ENCODE measurements at regions not wholly inside any gene's neighbourhood (a gene's known extent, or its start where the extent isn't known, plus 50 kb on each side); places are given as distances from the start of the nearest gene placed in this dataset.
A peak's percentile ranks its signal among the peaks of the same experiment; 100 is the strongest.

DNA sequence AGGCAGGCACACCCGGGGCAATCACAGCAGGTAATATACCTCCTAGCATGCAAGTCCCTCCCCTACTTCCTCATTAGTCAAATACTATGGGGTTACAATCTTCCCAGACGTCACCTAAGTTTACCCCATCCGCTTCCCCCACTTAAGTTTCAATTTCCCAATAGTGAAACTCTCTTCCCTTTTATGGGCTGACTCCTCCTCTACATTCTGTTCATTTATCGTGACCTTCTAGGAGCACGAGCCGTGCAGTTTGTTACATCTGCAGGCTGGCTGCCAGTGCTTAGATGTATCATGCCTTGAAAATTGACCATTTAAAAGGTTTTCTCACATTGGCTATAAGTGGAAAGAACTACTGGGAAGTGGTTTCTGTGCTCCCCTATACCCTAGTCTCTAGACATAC is 1357.8 kb upstream of the CRIM1 start:
- ATAC-seq = no peak
- DNase-seq = peak; percentile 9
- intact Hi-C loops (cut with DNase I) = no loop called here

DNA sequence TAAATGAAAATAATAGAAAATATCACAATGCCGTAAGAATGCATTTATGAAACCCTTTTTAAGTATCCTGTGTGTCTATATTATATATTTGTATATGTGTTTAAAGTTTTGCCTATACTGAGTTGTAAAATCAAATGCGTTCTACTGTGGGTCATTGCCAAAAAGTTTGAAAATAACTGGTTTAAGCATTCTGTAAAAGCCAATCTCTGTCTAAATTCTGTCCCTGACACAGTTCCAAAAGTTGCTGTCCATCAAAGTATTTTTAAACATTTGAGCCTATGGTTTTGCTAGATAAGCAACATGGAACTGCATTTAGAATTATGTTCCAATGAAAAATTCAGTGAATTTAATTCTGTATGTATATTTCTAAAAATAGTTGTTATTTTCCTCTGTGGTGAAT is 1360.4 kb upstream of the CRIM1 start:
- ATAC-seq (no peak), DNase-seq (no peak)
- intact Hi-C loops (cut with DNase I) = no loop called here

DNA sequence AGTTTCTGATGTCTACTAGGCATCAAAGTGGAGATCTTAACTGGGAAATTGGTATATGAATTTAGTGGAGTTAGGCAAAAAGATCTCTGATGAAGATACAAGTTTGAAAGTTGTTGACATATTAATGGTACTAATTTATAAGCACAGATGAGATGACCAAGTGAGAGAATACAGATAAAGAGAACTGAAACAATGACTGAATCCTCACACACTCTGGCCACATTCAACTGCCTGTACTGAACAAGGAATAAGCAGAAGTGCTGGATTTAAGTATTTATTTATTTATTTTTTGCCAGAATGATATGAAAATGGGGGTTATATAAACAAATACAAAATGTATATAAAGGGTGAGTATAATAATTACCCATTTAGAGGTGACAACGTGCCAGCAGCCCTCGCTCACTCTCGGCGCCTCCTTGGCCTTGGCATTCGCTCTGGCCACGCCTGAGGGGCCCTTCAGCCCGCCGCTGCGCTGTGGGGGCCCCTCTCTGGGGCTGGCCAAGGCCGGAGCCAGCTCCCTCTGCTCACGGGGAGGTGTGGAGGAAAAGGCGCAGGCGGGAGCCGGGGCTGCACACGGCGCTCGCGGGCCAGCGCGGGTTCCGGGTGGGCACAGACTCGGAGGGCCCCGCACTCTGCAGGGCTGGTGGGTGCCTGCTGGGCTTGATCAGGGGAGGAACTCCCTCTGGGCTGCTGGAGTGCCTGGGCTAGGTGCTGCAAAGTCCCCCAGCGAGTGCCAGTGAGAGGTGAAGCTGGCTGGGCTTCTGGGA is 1363.9 kb upstream of the CRIM1 start:
- intact Hi-C loops (cut with DNase I) = no loop called here
- DNase-seq = no peak
- ATAC-seq = no peak

DNA sequence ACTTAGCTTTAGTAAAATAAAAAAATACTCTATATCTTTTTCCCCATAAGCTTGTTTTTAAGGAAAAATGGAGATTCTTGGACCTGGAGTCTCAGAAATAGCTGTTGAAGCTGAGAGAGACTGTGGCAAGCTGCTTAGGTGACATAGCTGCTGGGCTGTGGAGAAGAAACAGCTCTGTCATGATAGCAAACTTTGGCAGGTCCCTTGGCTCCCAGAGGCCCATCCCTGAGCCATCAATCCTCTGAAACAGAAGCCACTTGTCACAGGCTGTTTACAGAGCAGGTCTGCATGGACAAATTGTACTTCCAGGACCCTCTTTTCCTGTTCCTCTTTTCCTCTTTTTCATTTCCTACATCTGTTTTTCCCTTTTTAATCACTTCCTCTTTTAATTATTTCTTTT is 1370.1 kb upstream of the CRIM1 start:
- intact Hi-C loops (cut with DNase I) = no loop called here
- ATAC-seq = no peak
- no peak for DNase-seq

DNA sequence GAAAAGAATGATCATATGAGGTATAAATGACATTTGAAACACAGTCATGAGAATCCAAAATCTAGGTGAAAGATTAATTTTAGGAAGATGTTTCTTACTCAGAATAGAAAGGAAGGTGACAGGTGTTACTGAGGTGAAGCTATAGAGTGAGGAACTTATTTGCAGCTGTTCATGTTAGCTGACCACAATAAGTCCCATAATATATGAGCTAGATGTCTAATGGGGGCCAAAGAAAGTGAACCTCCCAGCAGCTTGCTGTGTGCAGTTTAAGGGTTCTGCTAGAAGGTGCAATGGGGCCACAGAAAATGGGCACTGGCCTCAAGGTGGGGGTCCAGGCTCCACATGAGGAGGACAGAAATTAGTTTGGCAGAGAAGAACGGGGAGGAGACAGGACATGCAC is 1374.9 kb upstream of the CRIM1 start:
- ATAC-seq = no peak
- intact Hi-C loops (cut with DNase I) = no loop called here
- DNase-seq = no peak

- intact Hi-C loops (cut with DNase I) = no loop called here
- ATAC-seq = no peak
- DNase-seq = no peak
Observed at GRCh38 chr2:34979148-34979547, 1376.4 kb upstream of the CRIM1 start.

DNA sequence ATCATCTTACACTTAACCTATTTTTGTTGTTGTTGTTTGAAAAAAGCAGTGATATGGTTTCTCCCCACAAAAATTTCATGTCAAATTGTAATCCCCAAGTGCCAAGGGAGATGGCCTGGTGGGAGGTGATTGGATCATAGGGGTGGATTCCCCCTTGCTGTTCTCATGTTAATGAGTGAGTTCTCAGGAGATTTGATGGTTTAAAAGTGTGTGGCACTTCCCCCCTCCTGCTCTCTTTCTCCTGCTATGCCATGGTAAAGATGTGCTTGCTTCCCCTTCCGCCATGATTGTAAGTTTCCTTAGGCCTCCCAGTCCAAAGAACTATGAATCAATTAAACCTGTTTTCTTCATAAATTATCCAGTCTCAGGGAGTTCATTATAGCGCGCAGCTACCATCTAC is 1362.7 kb upstream of the FAM98A start:
- intact Hi-C loops (cut with DNase I) = no loop called here
- DNase-seq (no peak), ATAC-seq (no peak)

DNA sequence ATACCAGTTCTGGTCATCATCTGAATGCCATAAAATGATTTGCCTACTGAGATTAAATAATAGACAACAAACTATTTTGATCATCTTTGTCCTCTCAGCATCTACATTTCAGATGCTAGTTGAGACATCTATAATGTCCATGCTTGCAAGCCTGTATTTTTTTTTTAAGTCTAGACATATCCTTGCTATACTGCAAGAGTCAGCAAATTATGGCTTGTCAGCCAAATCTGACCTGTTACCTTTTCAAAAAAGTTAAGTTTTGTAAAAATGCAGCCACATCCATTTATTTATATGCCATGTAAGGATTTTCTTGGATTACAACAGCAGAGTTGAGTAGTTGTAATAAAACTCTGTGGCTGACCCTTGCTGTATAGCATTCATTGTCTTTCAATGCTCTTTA is 1355.7 kb upstream of the FAM98A start:
- no peak for ATAC-seq
- DNase-seq = no peak
- intact Hi-C loops (cut with DNase I) = no loop called here

- intact Hi-C loops (cut with DNase I) = no loop called here
- ATAC-seq (no peak), DNase-seq (no peak)
Observed at GRCh38 chr2:34950797-34951196, 1351.7 kb upstream of the FAM98A start.

GRCh38 chr2:34949316-34949715 is 1350.2 kb upstream of the FAM98A start:
- ATAC-seq = no peak

GRCh38 chr2:34936089-34936488 is 1337.0 kb upstream of the FAM98A start:
- intact Hi-C loops (cut with DNase I) = no loop called here
- ATAC-seq (no peak), DNase-seq (no peak)

More at GRCh38 chr2:34949316-34949715, 1350.2 kb upstream of the FAM98A start:
- DNase-seq = no peak
- intact Hi-C loops (cut with DNase I) = no loop called here

DNA sequence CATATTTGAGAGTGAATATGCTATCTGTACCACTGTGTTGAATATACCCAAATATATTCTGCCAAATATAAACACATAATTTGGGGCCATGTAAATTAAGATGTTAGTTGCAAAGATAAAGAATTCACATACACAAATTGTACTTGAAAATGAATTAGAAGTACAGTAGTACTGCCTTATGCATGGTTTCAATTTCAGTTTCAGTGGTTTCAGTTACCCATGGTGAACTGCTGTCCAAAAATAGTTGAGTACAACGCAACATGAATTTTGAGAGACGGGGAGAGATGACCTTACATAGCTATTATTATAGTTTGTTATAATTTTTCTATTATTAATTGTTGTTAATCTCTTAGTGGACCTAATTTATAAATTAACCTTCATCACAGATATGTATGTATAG is 1313.0 kb upstream of the FAM98A start:
- ATAC-seq (no peak), DNase-seq (no peak)
- intact Hi-C loops (cut with DNase I) = no loop called here

- no peak for ATAC-seq
- intact Hi-C loops (cut with DNase I) = no loop called here
- DNase-seq = no peak
Observed at GRCh38 chr2:34909992-34910705, 1311.0 kb upstream of the FAM98A start.

DNA sequence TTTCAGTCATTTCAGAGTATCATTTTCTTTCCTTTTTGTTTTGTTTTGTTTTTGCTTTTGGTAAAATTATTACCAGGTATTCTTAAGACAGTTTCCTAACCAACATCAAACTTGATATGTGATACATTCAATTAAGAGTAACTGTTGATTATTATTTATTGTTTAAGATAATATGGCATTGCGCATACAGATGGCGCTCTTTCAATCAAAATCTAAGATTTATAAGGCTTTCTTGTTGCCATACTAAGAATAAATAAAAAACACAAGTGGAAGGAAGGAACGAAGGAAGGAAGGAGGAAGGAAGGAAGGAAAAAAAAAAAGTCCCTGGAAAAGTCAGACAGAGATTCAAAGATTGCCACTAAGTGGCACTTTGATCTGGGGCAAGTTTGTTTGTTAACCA is 1308.7 kb upstream of the FAM98A start:
- intact Hi-C loops (cut with DNase I) = no loop called here
- DNase-seq = no peak
- ATAC-seq = no peak

GRCh38 chr2:34901739-34902138 is 1302.6 kb upstream of the FAM98A start:
- ATAC-seq = no peak
- intact Hi-C loops (cut with DNase I) = no loop called here
- DNase-seq = no peak

GRCh38 chr2:34899079-34899478 is 1300.0 kb upstream of the FAM98A start:
- DNase-seq (no peak), ATAC-seq (no peak)
- intact Hi-C loops (cut with DNase I) = no loop called here

DNA sequence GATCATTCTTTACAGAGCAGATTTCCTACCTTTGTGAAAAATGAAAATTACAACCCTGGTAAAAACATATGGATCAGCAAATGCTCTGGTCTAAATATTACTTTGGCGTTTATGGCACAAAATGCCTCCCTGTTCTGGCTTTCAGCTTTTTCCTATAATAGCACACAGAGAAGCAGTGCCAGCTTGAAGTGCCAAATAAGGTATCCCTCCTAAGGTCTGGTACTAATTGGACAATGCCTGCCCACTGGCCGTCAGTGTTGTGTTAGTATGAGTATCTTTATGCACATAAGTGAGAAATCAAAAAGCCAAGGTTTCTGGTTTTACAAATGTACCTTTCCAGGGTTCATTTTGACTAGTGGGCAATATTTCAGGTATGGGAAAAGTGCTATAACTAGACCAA is 1293.7 kb upstream of the FAM98A start:
- intact Hi-C loops (cut with DNase I) = no loop called here
- ATAC-seq (peak in 1 of 2 donors; percentile 38), DNase-seq (no peak)

DNA sequence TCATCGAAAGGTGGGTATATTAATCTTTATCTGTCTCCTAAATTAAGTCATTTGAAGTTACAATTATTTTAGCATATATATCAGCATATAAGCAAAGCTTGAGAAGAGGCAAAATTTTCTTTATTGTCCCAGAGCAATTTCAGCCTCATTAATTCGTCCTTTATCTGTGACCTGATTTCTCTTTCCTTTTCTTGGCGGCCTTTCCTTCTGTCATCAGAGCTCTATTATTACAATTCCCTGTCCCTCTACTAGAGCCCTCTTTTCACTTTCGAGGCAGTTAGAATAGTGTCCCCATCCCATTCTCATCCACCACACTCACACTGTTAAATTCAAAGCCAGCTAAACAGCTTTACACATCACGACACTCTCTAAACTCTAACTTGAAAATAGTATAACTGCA is 1293.2 kb upstream of the FAM98A start:
- DNase-seq = no peak
- intact Hi-C loops (cut with DNase I) = no loop called here
- ATAC-seq = no peak

- no peak for DNase-seq
- ATAC-seq = no peak
- intact Hi-C loops (cut with DNase I) = no loop called here
Observed at GRCh38 chr2:34875091-34875745, 1276.1 kb upstream of the FAM98A start.

GRCh38 chr2:34853646-34854045 is 1254.5 kb upstream of the FAM98A start:
- DNase-seq = no peak
- no peak for ATAC-seq
- intact Hi-C loops (cut with DNase I) = no loop called here

DNA sequence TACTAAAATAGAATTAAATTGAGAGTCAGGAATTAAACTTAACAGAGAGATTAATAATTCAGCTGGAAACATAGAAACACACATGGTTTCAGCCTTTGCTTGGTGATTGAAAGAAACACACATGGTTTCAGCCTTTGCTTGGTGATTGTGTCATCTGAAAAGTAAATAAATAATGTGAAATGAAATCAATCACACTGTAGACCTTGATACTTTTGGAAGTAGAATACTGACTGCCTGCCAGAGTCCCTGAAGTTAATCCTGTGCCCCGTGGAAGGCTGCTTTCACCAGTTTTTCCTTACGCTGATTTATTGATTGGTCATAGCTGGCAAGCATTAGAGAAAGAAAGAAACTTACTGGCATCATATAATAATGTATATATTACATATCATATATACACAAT is 1252.7 kb upstream of the FAM98A start:
- intact Hi-C loops (cut with DNase I) = no loop called here
- ATAC-seq (no peak), DNase-seq (no peak)
